Endothelial cell of umbilical vein (primary cell): ENCODE measurements at regions not wholly inside any gene's neighbourhood (a gene's known extent, or its start where the extent isn't known, plus 50 kb on each side); places are given as distances from the start of the nearest gene placed in this dataset.

Experiments
- BruUV-seq: library from RNA; stranded (reverse); fragments of 400-500 nt; replicated peaks from 2 replicates; lab custom pipeline; 2021; lab: Mats Ljungman, UMichigan
- CTCF ChIA-PET: fragments of 300-600, 350-600 bp; sonication (Branson Sonifier 250); formaldehyde crosslinking; loops from one replicate; lab custom pipeline; 2021; ENCODE audit warnings: antibody characterized with exemption, inconsistent platforms; lab: Charles Lee
- POLR2A ChIA-PET: fragments of 300-600, 350-600 bp; sonication (Branson Sonifier 250); formaldehyde crosslinking; loops from one replicate; lab custom pipeline; 2021; ENCODE audit warnings: antibody characterized with exemption, inconsistent platforms; lab: Charles Lee
- DNase-seq: peaks from one replicate; pipeline ENCODE4 v3.0.0-alpha.2; 2011; ENCODE audit warnings: low read depth, low spot score
- FAIRE-seq: peaks from 2 replicates; lab custom pipeline; 2011; peaks lifted over from hg19 to GRCh38; lab: Jason Lieb, UNC
- H2AFZ ChIP-seq: 2 replicates; pipeline ENCODE4 v1.6.0; 2012; ENCODE audit warnings: low read depth, low read length, control low read depth, inconsistent platforms
- H3K27ac ChIP-seq: 2 replicates; pipeline ENCODE4 v1.5.1; 2011; ENCODE audit warnings: low read depth, mild to moderate bottlenecking, control low read depth, low read length, moderate library complexity; ENCODE audit not compliant: insufficient read depth
- H3K27me3 ChIP-seq, 2 experiments: 2 replicates each; pipeline versions ENCODE4 v1.6.0 to v1.6.1; 2011; ENCODE audit warnings: low read length in 2 of 2, mixed read lengths in 1 of 2; ENCODE audit not compliant: control insufficient read depth in 2 of 2, insufficient read depth in 2 of 2
- H3K36me3 ChIP-seq, 2 experiments: 2 replicates in 1 of 2; 3 replicates in 1 of 2; pipeline ENCODE4 v1.5.1; 2011; ENCODE audit warnings: low read length in 2 of 2, mild to moderate bottlenecking in 1 of 2, moderate library complexity in 1 of 2; ENCODE audit not compliant: control insufficient read depth in 2 of 2, insufficient read depth in 2 of 2; ENCODE audit errors: extremely low read depth in 1 of 2
- H3K4me1 ChIP-seq: 3 replicates; pipeline ENCODE4 v1.5.1; 2011; ENCODE audit warnings: mild to moderate bottlenecking, low read length; ENCODE audit not compliant: control insufficient read depth, insufficient read depth; ENCODE audit errors: extremely low read depth
- H3K4me2 ChIP-seq: 2 replicates; pipeline ENCODE4 v1.6.1; 2011; ENCODE audit warnings: low read length, control low read depth, mixed read lengths; ENCODE audit not compliant: insufficient read depth
- H3K4me3 ChIP-seq, 3 experiments: fragments of 200-600 bp in 1 of 3; sonication (generic), shearing (Covaris generic) in 1 of 3; replicated peaks in 1 of 3; 2 replicates each; pipeline ENCODE4 v1.5.1; 2011 to 2016; ENCODE audit warnings: control low read depth in 3 of 3, low read length in 3 of 3, mild to moderate bottlenecking in 2 of 3, inconsistent platforms in 1 of 3, low read depth in 1 of 3, moderate library complexity in 1 of 3; ENCODE audit not compliant: insufficient read depth in 1 of 3
- H3K79me2 ChIP-seq: 2 replicates; pipeline ENCODE4 v1.6.0; 2012; ENCODE audit warnings: low read length, inconsistent platforms; ENCODE audit not compliant: control insufficient read depth, insufficient read depth
- H3K9ac ChIP-seq: replicated peaks from 2 replicates; pipeline ENCODE3; 2011; ENCODE audit warnings: low read length, control low read depth; ENCODE audit not compliant: insufficient read depth; ENCODE audit errors: extremely low read depth
- H3K9me1 ChIP-seq: replicated peaks from 3 replicates; pipeline ENCODE4 v1.6.0; 2011; ENCODE audit warnings: mild to moderate bottlenecking, low read length; ENCODE audit not compliant: control insufficient read depth, insufficient read depth; ENCODE audit errors: extremely low read depth
- H3K9me3 ChIP-seq: replicated peaks from 2 replicates; pipeline ENCODE4 v1.5.1; 2012; ENCODE audit warnings: low read length, inconsistent platforms; ENCODE audit not compliant: control insufficient read depth, insufficient read depth
- H4K20me1 ChIP-seq: replicated peaks from 2 replicates; pipeline ENCODE3; 2011; ENCODE audit warnings: mild to moderate bottlenecking, low read length; ENCODE audit not compliant: control insufficient read depth, insufficient read depth; ENCODE audit errors: extremely low read depth
- CTCF ChIP-seq, 2 donors: IDR thresholded peaks; 1 replicate in 1 of 2; 2 replicates in 1 of 2; pipeline ENCODE4 v1.5.1; 2011; ENCODE audit warnings: low read length in 2 of 2, mild to moderate bottlenecking in 2 of 2, moderate library complexity in 2 of 2, control low read depth in 1 of 2, inconsistent platforms in 1 of 2, low read depth in 1 of 2; ENCODE audit not compliant: insufficient read depth in 1 of 2; ENCODE audit errors: extremely low read depth in 1 of 2
- EZH2 ChIP-seq: IDR thresholded peaks from 2 replicates; pipeline ENCODE4 v1.6.1; 2012; ENCODE audit warnings: borderline replicate concordance, low read depth, mild to moderate bottlenecking, moderate library complexity, low read length, inconsistent platforms; ENCODE audit not compliant: severe bottlenecking
- FOS ChIP-seq: IDR thresholded peaks from 2 replicates; pipeline ENCODE4 v1.6.1; 2011; ENCODE audit warnings: mild to moderate bottlenecking, low read length, moderate library complexity, borderline replicate concordance; ENCODE audit not compliant: insufficient read depth
- GATA2 ChIP-seq: IDR thresholded peaks from 2 replicates; pipeline ENCODE4 v1.7.0; 2011; ENCODE audit warnings: low read depth, mild to moderate bottlenecking, moderate library complexity, mixed read lengths, low read length; ENCODE audit not compliant: insufficient read length, insufficient read depth
- JUN ChIP-seq: IDR thresholded peaks from 2 replicates; pipeline ENCODE4 v1.6.1; 2011; ENCODE audit warnings: borderline replicate concordance, low read depth; ENCODE audit not compliant: insufficient read length, insufficient read depth
- MAX ChIP-seq: IDR thresholded peaks from 2 replicates; pipeline ENCODE4 v1.6.1; 2011; ENCODE audit not compliant: insufficient read depth, insufficient read length
- MYC ChIP-seq: IDR thresholded peaks from one replicate; pipeline ENCODE4 v1.6.1; 2011; ENCODE audit warnings: mild to moderate bottlenecking, low read depth, low read length
- POLR2A ChIP-seq: IDR thresholded peaks from 2 replicates; pipeline ENCODE4 v1.6.1; 2012; ENCODE audit warnings: low read depth, mild to moderate bottlenecking, control low read depth, low read length
- POLR2AphosphoS5 ChIP-seq: IDR thresholded peaks from 2 replicates; pipeline ENCODE4 v1.6.1; 2012; ENCODE audit warnings: low read depth, mild to moderate bottlenecking, control low read depth, low read length, moderate library complexity; ENCODE audit not compliant: insufficient read depth
- dilution Hi-C: fragments of 300-500 bp; cut with MboI; formaldehyde crosslinking; loops from one replicate; pipeline ENCODE4 v1.15.0; 2019; ENCODE audit warnings: low sequenced_read_pairs; ENCODE audit not compliant: extremely low pct_ligation_motif_present
- intact Hi-C: fragments of 100-400 bp; cut with micrococcal nuclease; formaldehyde crosslinking; loops from one replicate; pipeline ENCODE4 v1.10.0; 2022

DNA sequence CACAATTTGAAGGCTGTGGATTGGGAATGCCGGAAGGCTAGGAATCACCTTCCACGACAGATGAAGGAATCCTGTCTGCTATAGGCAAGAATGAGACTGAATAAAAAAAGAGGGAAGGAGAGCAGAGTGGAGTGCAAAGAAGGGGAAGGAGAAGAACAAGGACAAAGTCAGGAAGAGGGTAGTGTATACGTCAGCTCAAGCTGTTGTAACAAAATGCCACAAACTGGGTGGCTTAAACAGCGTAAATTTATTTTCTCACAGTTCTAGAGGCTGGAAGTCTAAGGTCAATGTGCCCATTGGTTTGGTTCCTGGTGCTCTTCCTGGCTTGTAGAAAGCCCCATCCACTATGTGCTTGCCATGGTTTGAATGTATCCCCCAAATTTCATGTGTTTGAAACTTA is 104.5 kb downstream of the TTLL2 start:
- no peaks in the 10 kb centered on the region for H4K20me1 ChIP-seq
- dilution Hi-C loops (no loop called here), intact Hi-C loops (no loop called here)
- no peak for DNase-seq
- no peak overlapping the region for H3K4me2 ChIP-seq
- H3K9me1 ChIP-seq: no peaks in the 10 kb centered on the region
- H3K4me3 ChIP-seq: no peak overlapping the region
- H3K9ac ChIP-seq: no peak overlapping the region
- H3K27ac ChIP-seq: no peak overlapping the region
- ChIA-PET POLR2A (no interaction called here), CTCF (no interaction called here)
- H3K9me3 ChIP-seq: no peaks in the 10 kb centered on the region
- no peak for FAIRE-seq
- H3K4me1 ChIP-seq: no peaks in the 10 kb centered on the region
- TF ChIP-seq EZH2 (no peak), CTCF (IDR thresholded peaks at IDR 0.05; ENCODE audit: extremely low read depth in 1 of 2, insufficient read depth in 1 of 2, low read depth in 1 of 2, low read length in 2 of 2) (no peak), FOS (no peak), GATA2 (no peak), MAX (no peak), MYC (no peak), POLR2A (no peak), POLR2AphosphoS5 (no peak), JUN (no peak)
- H2AFZ ChIP-seq: no peak overlapping the region
- no TSS peak for BruUV-seq
- H3K27me3 ChIP-seq: no peaks in the 10 kb centered on the region
- H3K36me3 ChIP-seq: no peaks in the 10 kb centered on the region
- H3K79me2 ChIP-seq: no peaks in the 10 kb centered on the region
